HG03025 (cell line): ENCODE measurements at regions not wholly inside any gene's neighbourhood (a gene's known extent, or its start where the extent isn't known, plus 50 kb on each side); places are given as distances from the start of the nearest gene placed in this dataset.

Experiments
- ATAC-seq: cut with Tn5 transposase; IDR thresholded peaks from one replicate; pipeline ENCODE4 v1.9.1; 2021; ENCODE audit warnings: mild to moderate bottlenecking, moderate library complexity; ENCODE audit not compliant: unreplicated experiment, low FRiP score

DNA sequence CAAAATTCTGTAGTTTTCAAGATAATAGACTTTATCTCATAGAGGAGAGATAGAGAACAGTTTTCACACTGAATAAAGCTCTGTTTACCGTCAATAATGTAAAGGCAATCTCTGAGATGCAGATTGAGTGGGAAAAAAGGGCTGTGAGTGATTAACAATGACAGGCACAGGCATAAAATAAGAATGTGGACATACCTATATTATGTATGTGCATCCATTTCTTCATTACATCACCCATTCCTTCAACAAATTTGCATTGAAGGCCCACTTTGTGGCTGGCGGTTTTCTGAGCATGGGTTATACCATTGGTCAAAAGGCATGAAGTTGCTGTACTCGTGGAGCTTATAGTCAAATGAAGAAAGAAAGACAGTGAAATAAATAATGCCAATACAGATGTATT is 1431.0 kb downstream of the AACS start:
- no peak for ATAC-seq

DNA sequence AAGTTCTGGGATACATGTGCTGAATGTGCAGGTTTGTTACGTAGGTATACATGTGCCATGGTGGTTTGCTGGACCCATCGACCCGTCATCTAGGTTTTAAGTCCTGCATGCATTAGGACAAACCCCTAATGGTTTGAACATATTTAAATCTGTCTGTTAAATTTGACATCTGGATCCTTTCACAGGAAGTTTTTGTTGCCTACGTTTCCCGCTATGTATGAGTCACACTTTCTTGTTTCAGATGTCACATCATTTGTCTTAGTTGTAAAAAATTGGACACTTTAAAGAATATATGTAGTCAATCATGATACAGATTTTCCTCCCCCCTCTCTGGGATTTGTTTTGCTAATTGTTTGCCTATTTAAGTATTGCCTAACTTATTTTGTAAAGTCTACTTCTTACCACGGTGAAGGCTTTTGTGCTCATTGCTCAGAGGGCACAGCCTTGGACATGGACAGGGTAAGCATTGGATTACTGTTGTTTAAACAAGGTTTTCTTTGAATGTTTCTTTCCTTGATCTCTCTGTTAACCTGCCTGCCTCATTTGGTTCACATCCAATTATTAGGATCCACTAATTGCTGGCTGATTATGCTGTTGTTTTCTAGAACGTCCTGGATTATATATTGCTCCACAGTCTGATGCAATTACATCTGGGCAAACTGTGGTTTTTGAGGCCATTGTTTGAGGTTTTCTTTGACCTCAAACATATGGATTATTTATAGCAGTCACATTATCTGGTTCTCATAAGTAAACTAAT is 1441.4 kb downstream of the AACS start:
- ATAC-seq = no peak

DNA sequence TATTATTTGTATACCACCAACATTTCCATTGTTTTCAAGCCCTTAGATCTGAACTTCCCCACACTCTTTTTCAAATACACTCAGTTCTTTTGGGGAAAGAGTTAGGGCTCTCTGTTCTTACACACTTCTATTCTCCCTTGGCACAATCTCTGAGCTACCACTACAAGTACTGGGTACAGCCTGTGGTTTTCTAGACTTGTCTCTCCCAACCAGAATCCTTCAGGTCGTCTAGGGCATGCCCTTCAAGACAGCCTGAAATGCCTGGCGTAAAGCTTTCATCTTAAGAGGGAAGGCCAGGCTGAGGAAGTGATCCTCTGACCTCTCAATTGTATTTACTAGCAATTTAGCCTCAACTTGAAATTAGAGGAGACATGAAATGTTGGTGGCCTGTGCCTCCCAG is 1442.0 kb downstream of the AACS start:
- ATAC-seq = no peak

DNA sequence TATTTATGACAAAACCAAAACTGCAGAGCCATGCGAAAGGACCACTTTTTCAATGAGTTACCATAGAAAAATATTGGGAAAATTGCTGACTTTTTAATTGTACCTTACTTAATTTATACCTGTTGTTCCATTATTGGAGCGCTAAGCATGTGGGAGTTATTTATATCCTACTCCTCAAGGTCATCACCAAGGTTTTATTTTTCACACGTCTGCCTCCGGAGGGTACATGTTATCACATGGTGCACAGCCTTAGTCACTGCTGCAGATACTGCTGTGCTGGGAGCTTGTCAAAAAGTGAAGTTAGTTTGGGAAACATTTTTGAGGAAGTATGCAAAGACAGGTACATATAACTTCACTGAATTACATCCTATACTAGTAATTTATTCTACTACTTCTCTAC is 1444.3 kb downstream of the AACS start:
- no peak for ATAC-seq

DNA sequence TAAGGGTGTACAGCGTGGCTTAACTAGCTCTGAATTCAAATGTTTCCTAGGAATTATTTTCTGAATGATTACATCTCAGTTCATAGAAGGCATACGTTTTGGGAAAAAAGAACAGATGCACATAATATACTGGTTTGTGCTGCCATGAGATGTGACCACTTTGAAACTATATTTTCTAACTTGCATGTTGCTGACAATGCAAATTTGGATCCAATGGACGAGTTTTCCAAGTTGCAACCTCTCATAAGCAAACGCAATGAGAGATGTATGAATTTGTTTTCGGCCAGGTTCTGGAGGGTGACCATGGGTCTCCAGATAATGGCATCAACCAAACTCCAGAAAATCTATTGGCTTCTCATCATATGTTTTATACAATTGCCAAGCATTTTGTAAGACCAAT is 1445.4 kb downstream of the AACS start:
- no peak for ATAC-seq

DNA sequence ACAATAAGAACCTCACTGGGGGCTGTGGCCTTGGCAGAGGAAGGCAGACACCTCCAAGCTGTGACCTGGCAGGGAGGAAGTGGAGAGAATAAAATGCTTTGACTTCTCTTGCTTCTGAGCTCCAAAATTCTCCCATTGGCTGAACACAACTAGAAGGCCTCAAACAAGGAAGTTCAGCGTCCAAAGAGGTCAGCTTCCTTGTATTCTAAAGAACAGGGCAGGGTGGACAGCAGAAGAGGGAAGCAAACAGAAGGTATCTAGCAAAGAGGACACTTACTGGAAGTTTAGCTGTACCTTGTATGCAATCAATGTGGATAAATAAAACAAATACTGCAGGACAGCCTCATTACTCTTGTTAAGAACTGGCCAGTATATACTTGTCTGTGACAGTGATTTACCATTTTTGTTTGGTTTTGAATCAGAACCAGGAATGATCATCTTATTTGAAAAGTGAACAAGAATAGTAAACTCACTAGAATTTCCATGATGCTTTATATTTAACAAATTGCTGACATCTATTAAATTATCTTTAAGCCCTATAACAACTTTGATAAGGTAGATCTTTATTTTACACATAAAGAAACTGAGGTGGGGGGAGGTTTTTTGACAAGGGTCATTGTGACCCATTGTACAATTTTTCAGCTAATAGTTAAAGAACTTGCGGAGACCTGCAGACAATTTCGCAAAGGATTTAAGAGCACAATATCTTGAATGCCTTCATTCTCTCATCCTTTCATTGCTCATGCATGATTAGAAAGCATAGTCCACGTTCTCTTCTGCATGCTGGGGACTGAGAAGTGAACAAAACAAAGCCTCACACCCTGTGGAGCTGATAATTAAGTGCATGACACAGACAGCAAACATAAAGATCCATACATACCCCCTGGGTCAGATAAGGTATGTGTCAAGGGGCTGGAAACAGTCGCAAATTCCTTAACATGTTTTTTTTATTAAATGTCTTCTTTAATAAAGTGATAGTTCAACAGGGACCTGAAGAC is 1448.0 kb downstream of the AACS start:
- ATAC-seq = no peak

DNA sequence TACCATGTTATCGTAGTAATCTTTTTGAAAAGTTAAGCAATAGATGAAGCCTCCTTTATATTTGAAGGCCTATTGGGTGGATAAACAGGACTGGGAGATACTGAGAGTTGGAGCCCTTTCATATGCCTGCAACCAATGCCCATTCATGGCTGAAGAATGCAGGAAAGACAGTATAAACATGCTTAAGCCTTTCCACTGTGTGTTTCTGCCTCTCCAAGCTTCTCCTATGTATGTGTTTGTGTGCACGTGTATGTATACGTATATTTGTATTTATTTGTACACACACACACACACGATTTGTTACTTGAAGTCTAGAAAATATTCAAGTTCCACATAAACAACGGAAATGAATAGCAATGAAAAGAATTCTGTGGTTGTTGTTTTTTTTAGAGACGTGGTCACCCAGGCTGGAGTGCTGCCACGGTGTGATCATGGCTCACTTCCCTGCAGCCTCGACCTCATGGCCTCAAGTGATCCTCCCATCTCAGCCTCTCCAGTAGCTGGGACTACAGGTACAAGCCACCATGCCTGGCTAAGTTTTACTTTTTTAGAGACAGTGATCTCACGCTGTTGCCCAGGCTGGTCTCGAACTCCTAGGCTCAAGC is 1453.5 kb downstream of the AACS start:
- ATAC-seq = no peak

DNA sequence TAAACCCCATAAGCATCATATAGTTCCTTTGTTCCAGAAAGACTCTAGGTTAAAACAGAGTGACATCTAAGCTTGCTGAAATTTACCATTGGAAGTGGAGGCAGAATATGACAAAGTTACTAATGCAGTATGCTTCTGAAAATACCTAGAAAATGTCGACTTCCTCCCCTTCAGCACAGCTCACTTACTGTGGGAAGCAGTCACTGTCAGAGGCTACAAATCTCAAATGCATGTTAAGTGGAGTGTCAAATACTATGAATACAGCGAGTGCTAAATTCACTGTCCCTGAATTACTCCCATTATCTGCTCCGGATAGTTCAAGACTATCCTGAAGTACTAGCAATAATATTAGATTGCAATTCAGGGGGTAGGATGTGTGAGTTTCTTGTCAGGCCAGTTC is 1454.6 kb downstream of the AACS start:
- ATAC-seq = no peak

DNA sequence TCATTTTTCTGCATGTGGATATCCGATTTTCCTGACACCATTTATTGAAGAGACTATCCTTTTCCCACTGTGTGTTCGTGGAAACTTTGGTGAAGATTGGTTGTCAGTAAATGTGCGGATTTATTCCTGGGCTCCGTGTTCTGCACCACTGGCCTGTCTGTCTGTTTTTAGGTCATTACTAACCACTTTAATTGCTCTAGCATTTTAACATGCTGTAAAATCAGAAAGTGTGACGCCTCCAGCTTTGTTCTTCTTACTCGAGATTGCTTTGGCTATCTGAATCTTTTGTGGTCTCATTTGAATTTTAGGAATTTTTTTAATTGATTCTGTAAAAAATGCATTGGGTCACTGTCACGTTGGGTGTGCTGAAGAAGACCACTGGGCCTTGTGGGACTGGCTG is 1458.7 kb downstream of the AACS start:
- ATAC-seq = no peak

DNA sequence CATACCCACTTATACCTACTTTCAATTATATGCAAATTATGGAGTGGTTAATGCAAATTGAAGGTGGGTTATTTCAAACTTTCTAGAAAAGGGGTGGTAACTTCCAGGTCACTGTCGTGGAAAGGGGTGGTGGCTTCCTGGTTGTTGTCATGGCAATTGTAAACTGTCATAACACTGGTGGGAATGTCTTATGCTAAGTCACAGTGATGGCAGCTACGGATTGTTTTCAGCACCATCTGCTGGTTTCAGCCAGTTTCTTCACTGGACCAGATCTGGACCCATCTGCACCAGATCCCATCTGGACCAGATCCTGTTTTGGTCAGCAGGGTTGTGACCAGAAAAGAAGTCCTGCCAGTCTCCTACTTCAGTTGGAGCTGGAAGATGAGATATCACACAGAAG is 1469.3 kb downstream of the AACS start:
- no peak for ATAC-seq

DNA sequence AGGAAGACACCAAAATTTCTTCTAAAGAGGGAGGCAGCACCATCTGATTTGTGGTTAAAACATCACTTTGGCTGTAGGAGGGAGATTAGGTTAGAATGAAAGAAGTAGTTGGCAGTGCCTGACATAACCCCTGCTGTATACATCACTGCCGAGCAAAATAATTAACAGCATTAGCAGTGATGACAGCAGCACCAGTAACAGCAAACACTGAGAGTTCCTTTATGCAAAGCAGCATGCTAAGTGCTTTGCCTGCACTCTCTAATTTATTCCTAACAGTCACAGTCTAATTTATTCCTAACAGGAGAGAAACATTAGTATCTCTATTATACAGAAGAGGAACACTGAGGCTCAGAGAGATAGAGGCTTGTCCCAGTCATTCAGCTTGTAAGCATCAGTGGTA is 1469.7 kb downstream of the AACS start:
- ATAC-seq = no peak

DNA sequence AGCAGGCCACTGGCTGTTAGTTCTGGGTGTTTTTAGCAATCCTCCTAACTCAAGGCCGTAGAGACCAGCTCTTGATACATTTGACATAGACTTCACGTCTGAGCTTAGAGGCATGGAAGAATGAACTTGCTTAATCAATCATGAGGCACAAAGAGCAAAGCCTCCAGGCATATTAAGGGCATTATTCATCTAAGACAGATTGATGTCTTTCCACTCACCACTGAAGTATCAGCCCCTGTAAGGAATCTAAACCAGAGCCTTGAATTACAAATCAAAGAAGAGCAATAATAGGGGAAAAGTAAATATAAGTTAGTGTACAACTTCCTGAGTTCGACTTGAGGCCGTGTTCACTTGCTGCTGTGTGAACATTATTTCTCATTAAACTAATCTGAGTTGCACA is 1470.7 kb downstream of the AACS start:
- no peak for ATAC-seq

DNA sequence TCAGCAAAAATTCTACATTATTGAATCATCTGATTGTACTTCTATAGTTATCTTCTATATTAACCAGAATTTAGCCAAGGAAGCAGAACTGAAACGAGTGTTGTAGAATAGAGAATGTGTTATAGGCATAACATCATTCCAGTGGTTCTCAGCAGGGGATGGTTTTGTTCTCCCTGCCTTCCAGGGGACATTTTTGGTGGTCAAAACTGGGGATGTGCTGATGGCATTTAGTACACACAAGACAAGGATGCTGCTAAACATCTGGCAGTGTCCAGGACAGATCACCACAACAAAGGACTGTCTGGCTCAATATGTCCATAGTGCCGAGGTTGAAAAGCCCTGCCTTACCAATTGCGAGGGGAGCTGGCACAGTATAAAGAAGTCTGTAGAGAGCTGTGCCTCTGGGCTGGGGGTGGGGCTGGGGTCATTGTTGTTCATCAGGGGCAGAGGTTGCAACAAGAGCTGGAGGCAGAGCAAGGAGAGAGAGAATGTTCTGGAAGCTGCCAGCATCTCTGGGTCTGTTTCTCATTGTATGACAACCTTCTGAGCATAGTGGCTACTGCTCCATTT is 1472.8 kb downstream of the AACS start:
- ATAC-seq = no peak

DNA sequence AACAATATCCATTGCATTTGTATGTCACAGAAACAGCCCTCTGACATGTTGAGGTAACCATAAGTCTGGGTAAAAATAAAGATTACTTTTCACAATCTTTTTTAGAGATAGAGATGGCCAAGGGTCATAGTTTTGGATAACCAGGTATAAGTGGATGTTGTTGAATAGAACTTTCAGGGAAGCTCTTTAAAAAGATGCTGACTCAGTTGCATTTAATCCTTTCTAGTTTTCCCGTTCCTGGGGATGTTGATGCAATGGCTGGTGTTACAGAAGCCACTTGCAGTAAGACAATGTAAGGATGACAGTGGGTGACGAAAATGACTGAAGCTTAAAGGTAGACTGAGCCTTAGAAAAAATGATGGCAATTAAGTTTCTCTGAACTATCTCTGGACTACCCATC is 1473.7 kb downstream of the AACS start:
- no peak for ATAC-seq

DNA sequence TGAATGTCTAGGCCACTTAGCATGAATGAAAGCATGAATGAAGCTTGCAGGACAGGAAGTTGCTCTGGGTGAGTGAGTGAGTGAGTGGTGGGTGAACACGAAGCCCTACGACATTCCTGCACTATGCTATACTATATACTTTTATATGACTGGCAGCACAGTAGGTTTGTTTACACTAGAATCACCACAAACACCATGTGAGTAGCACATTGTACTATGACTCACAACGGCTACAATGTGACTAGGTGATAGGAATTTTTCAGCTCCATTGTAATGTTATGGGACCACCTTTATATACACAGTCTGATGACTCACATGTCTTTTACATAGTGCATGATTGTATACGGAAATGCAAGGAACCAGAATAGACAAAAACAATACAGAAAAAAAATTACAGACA is 1480.2 kb downstream of the AACS start:
- ATAC-seq = no peak

DNA sequence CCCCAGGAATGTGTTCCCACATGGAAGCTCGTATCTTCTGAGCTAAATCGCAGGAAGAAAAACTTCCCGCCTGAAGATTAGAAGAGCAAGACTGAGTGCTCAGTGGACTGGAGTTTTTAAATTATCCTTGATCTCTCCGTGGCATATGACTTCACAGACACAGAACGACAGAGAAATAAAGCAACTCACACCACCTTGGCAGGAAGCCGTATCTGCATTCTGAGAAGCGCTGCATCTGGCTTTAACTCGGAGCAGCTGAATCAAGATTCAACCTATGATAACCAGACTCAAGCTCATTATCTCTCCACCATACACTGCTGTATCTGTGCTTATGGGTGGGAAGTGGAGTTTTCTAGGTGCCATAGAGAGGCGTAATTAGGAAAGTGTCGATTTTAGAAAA is 1482.7 kb downstream of the AACS start:
- no peak for ATAC-seq

DNA sequence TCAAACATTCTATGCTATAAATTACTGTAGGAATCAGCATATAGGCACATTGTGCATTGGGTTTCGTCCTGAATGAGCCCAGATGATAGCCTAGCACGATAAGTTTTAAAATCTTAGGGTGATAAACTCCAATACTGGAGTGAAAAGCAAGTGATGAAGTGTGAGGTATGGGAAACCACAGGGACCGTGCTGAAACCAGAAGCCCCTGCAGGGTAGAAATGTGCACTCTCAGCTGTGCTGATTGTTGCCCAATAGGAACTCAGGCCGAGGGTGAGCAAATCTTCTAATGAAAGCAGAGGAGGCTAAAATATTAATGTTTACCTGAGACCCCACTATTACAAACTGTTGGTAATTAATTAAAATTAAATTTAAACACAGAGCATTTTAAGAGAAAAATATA is 1486.6 kb downstream of the AACS start:
- ATAC-seq = no peak

DNA sequence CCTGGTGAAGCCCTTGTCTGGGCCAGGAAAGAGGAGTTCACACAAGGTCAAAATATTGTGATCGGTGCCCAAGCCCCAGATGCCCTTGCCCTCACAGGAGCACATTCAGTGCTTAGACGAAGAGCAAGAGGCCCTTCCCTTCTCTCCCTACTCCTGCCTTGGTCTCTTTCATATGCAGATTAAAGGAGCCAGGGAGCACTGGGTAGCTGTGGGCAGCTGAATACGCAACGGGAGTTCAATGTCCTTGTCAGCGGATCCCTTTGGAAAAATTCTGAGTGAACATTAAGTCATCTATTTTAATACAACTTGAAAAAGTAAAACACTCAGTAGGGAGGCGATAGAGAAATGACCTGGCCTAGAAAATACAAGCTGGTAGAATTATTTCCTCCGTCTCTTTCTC is 1489.4 kb downstream of the AACS start:
- ATAC-seq = no peak

DNA sequence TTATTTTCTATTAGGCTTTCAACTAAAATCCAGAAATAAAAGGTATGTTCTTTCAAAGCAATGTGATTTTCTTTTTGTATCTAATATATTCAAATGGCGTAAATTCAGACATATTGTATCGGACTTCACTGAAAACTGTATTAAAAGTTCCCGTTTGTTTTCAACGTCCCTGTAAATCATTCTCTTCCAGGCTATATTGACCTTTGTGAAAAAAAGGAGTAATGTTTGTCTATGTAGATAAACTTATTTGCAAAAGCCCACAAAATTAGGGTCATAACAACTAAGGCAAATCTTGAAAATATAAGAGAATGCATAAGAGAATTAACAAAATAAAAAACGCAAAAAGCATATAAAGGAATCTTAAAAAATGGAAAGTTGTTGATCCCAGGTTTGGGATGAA is 1492.4 kb downstream of the AACS start:
- no peak for ATAC-seq

DNA sequence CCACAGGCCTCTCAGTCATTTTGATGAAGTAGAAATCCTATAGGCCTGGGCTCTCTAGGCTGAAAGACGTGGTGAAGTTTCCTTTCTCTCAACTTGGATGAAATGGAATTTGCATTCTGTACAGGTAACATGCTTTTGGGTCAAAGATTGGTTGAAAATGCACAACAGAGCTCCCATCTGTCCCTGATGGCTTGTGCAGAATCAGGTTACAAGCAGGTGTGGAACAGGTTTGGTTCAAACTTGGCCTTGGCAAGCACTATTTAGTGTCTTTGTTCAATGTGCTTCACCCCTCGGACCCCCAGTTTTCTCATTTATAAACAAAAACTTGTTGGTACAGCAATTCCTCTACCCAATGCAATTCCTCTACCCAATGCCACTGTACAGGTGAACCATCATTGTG is 1493.0 kb downstream of the AACS start:
- no peak for ATAC-seq

DNA sequence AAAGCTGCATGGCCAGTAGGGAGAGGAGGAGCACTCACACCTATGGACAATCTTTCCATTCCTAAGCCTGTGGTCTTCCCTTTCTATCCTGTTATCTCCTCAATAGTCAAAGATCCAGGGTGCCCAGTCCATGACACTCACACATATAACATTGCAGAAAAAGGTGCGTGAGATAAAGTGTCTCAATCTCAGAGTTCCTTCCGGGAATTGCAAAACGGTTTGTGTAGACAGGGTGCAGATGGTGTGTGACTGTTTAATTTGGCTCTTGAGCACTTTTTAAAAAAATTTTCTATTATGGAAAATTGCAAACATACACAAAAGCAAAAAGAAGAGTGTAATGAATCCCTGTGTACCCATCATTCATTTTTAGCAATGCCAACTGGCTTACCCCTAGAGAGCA is 1493.6 kb downstream of the AACS start:
- no peak for ATAC-seq
